GM18861 (cell line): ENCODE measurements at regions not wholly inside any gene's neighbourhood (a gene's known extent, or its start where the extent isn't known, plus 50 kb on each side); places are given as distances from the start of the nearest gene placed in this dataset.
"Not testable (repeated sequence)": the region's sequence is repeated elsewhere in the genome, so short reads cannot be mapped to it uniquely, and the experiment has no call there.

ENCODE experiments used
- ATAC-seq: cut with Tn5 transposase; IDR thresholded peaks from one replicate; pipeline ENCODE4 v1.9.1; 2021; ENCODE audit not compliant: unreplicated experiment

- ATAC-seq: no peak
These were observed 236.4 kb downstream of the TFEC start for GRCh38 chr7:115793958-115794702.

GRCh38 chr7:115789901-115790300, 240.7 kb downstream of the TFEC start:
- no peak for ATAC-seq

- ATAC-seq: not testable (repeated sequence)
These were observed 241.1 kb downstream of the TFEC start for GRCh38 chr7:115789473-115789872.

GRCh38 chr7:115782696-115783490, 247.7 kb downstream of the TFEC start:
- no peak for ATAC-seq

- no peak for ATAC-seq
These were observed 251.0 kb downstream of the TFEC start for GRCh38 chr7:115779561-115779960.

- ATAC-seq: no peak
These were observed 254.6 kb downstream of the TFEC start for GRCh38 chr7:115775981-115776380.

- ATAC-seq: no peak
These were observed 267.2 kb downstream of the TFEC start for GRCh38 chr7:115763347-115763746.

- no peak for ATAC-seq
These were observed 272.5 kb downstream of the TFEC start for GRCh38 chr7:115758025-115758424.

GRCh38 chr7:115754226-115754625, 276.3 kb downstream of the TFEC start:
- no peak for ATAC-seq

- ATAC-seq: no peak
These were observed 280.6 kb downstream of the TFEC start for GRCh38 chr7:115749924-115750323.

GRCh38 chr7:115748123-115748738, 282.3 kb downstream of the TFEC start:
- ATAC-seq: no peak

GRCh38 chr7:115747174-115747573, 283.4 kb downstream of the TFEC start:
- no peak for ATAC-seq

GRCh38 chr7:115740043-115740442, 290.5 kb downstream of the TFEC start:
- no peak for ATAC-seq

- no peak for ATAC-seq
These were observed 295.9 kb downstream of the TFEC start for GRCh38 chr7:115734641-115735040.

- no peak for ATAC-seq
These were observed 298.6 kb downstream of the TFEC start for GRCh38 chr7:115731796-115732471.

- ATAC-seq: no peak
These were observed 302.0 kb downstream of the TFEC start for GRCh38 chr7:115728518-115728917.

- ATAC-seq: no peak
These were observed 306.0 kb downstream of the TFEC start for GRCh38 chr7:115724400-115725056.

GRCh38 chr7:115722302-115722977, 308.1 kb downstream of the TFEC start:
- ATAC-seq: no peak

GRCh38 chr7:115721293-115722217, 309.0 kb downstream of the TFEC start:
- no peak for ATAC-seq
